GM19463 (cell line): ENCODE measurements at regions not wholly inside any gene's neighbourhood (a gene's known extent, or its start where the extent isn't known, plus 50 kb on each side); places are given as distances from the start of the nearest gene placed in this dataset.
"Not testable (repeated sequence)": the region's sequence is repeated elsewhere in the genome, so short reads cannot be mapped to it uniquely, and the experiment has no call there.

Experiments used
- ATAC-seq: cut with Tn5 transposase; IDR thresholded peaks from one replicate; pipeline ENCODE4 v1.9.1; 2021; ENCODE audit warnings: mild to moderate bottlenecking, moderate library complexity; ENCODE audit not compliant: unreplicated experiment

- ATAC-seq, result no peak
Measured at GRCh38 chr12:107144441-107144840, 51.1 kb upstream of the CRY1 start.

- ATAC-seq, result no peak
Measured at GRCh38 chr12:107144990-107145389, 51.6 kb upstream of the CRY1 start.

- no peak for ATAC-seq
Measured at GRCh38 chr12:107145397-107145796, 52.0 kb upstream of the CRY1 start.

- no peak for ATAC-seq
Measured at GRCh38 chr12:107148107-107148506, 54.8 kb upstream of the CRY1 start.

- ATAC-seq, result no peak
Measured at GRCh38 chr12:107152315-107152714, 59.0 kb upstream of the CRY1 start.

GRCh38 chr12:107159384-107159900 lies 66.1 kb upstream of the CRY1 start:
- no peak for ATAC-seq

- ATAC-seq, result no peak
Measured at GRCh38 chr12:107163413-107163812, 70.1 kb upstream of the CRY1 start.

GRCh38 chr12:107164392-107164791 lies 71.0 kb upstream of the CRY1 start:
- no peak for ATAC-seq

GRCh38 chr12:107165581-107165980 lies 72.2 kb upstream of the CRY1 start:
- ATAC-seq, result no peak

GRCh38 chr12:107167756-107168155 lies 74.4 kb upstream of the CRY1 start:
- ATAC-seq, result no peak

- no peak for ATAC-seq
Measured at GRCh38 chr12:107169200-107169599, 75.9 kb upstream of the CRY1 start.

GRCh38 chr12:107178776-107179175 lies 85.4 kb upstream of the CRY1 start:
- ATAC-seq, result no peak

- no peak for ATAC-seq
Measured at GRCh38 chr12:107179871-107180270, 86.5 kb upstream of the CRY1 start.

- no peak for ATAC-seq
Measured at GRCh38 chr12:107180272-107180671, 86.9 kb upstream of the CRY1 start.

- ATAC-seq, result no peak
Measured at GRCh38 chr12:107184359-107184930, 91.1 kb upstream of the CRY1 start.

GRCh38 chr12:107196681-107197080 lies 103.3 kb upstream of the CRY1 start:
- ATAC-seq, result no peak

- ATAC-seq, result no peak
Measured at GRCh38 chr12:107200394-107200793, 107.0 kb upstream of the CRY1 start.

GRCh38 chr12:107207931-107208525 lies 114.7 kb upstream of the CRY1 start:
- no peak for ATAC-seq

GRCh38 chr12:107209700-107210099 lies 116.4 kb upstream of the CRY1 start:
- ATAC-seq, result not testable (repeated sequence)

- not testable (repeated sequence) for ATAC-seq
Measured at GRCh38 chr12:107214373-107214773, 121.0 kb upstream of the CRY1 start.

- not testable (repeated sequence) for ATAC-seq
Measured at GRCh38 chr12:107216411-107216810, 123.1 kb upstream of the CRY1 start.

- ATAC-seq, result no peak
Measured at GRCh38 chr12:107219301-107219700, 126.0 kb upstream of the CRY1 start.

GRCh38 chr12:107221913-107222312 lies 128.6 kb upstream of the CRY1 start:
- no peak for ATAC-seq
